Activated naive CD4-positive, alpha-beta T cell treated with anti-CD3 and anti-CD28 coated beads for 36 hours (primary cell): ENCODE measurements at regions not wholly inside any gene's neighbourhood (a gene's known extent, or its start where the extent isn't known, plus 50 kb on each side); places are given as distances from the start of the nearest gene placed in this dataset.

ENCODE experiments used
- CTCF ChIA-PET: fragments of 350-600 bp; sonication (Branson Sonifier 250); formaldehyde crosslinking; loops from one replicate; lab custom pipeline; 2021; ENCODE audit warnings: antibody characterized with exemption; lab: Charles Lee
- DNase-seq: peaks from one replicate; pipeline ENCODE4 v3.0.0-alpha.2; 2020
- H3K27ac Mint-ChIP-seq: one replicate; pipeline ENCODE4 v1.8.0; 2021; ENCODE audit warnings: mild to moderate bottlenecking, mixed read lengths
- H3K27me3 Mint-ChIP-seq: one replicate; pipeline ENCODE4 v1.8.0; 2021; ENCODE audit warnings: low read depth, mixed read lengths
- H3K36me3 Mint-ChIP-seq: one replicate; pipeline ENCODE4 v1.8.0; 2021; ENCODE audit warnings: low read depth, mixed read lengths
- H3K4me1 Mint-ChIP-seq: one replicate; pipeline ENCODE4 v1.8.0; 2021; ENCODE audit warnings: low read depth, mixed read lengths
- H3K4me3 Mint-ChIP-seq: one replicate; pipeline ENCODE4 v1.8.0; 2021; ENCODE audit warnings: mild to moderate bottlenecking, moderate library complexity, mixed read lengths
- H3K9me3 Mint-ChIP-seq: one replicate; pipeline ENCODE4 v1.8.0; 2021; ENCODE audit warnings: mixed read lengths
- intact Hi-C: fragments of 100-400 bp; cut with micrococcal nuclease; formaldehyde crosslinking; loops from one replicate; pipeline ENCODE4 v1.15.1; 2023

- no peaks in the 10 kb centered on the region for H3K4me1 Mint-ChIP-seq
These were observed 718.5 kb upstream of the ZNF608 start for GRCh38 chr5:125464847-125465432.

GRCh38 chr5:125465703-125466102 is 719.3 kb upstream of the ZNF608 start:
- Mint-ChIP-seq H3K4me1 (no peaks in the 10 kb centered on the region), H3K27ac (no peak overlapping the region), H3K9me3 (peaks cover 2% of the 10 kb centered on the region), H3K4me3 (no peak overlapping the region), H3K27me3 (no peaks in the 10 kb centered on the region), H3K36me3 (no peaks in the 10 kb centered on the region)
- intact Hi-C loops: no loop called here
- no peak for DNase-seq
- CTCF ChIA-PET: no interaction called here

More at GRCh38 chr5:125464847-125465432, 718.5 kb upstream of the ZNF608 start:
- peaks cover 2% of the 10 kb centered on the region for H3K9me3 Mint-ChIP-seq
- H3K4me3 Mint-ChIP-seq: no peak overlapping the region
- H3K27ac Mint-ChIP-seq: no peak overlapping the region
- no peak for DNase-seq
- H3K36me3 Mint-ChIP-seq: no peaks in the 10 kb centered on the region
- intact Hi-C loops: no loop called here
- CTCF ChIA-PET: no interaction called here
- no peaks in the 10 kb centered on the region for H3K27me3 Mint-ChIP-seq

GRCh38 chr5:125467222-125467621 is 720.8 kb upstream of the ZNF608 start:
- CTCF ChIA-PET: no interaction called here
- intact Hi-C loops: no loop called here
- DNase-seq: no peak
- no peaks in the 10 kb centered on the region for H3K36me3 Mint-ChIP-seq
- no peak overlapping the region for H3K4me3 Mint-ChIP-seq
- no peaks in the 10 kb centered on the region for H3K27me3 Mint-ChIP-seq
- H3K4me1 Mint-ChIP-seq: no peaks in the 10 kb centered on the region
- H3K27ac Mint-ChIP-seq: no peak overlapping the region
- H3K9me3 Mint-ChIP-seq: peaks cover 2% of the 10 kb centered on the region

GRCh38 chr5:125470280-125470902 is 724.0 kb upstream of the ZNF608 start:
- H3K36me3 Mint-ChIP-seq: no peaks in the 10 kb centered on the region
- no peaks in the 10 kb centered on the region for H3K4me1 Mint-ChIP-seq
- no peaks in the 10 kb centered on the region for H3K27me3 Mint-ChIP-seq
- no peak overlapping the region for H3K27ac Mint-ChIP-seq
- no peak for DNase-seq
- H3K4me3 Mint-ChIP-seq: no peak overlapping the region
- peaks cover 4% of the 10 kb centered on the region for H3K9me3 Mint-ChIP-seq
- CTCF ChIA-PET: interaction anchor here (0.6 kb wide), 1 partner anchor 1323 kb away, joined by 3 read pairs; no protein-coding TSS in a partner anchor
- intact Hi-C loops: no loop called here

- CTCF ChIA-PET: no interaction called here
- no peak for DNase-seq
- peaks cover 2% of the 10 kb centered on the region for H3K9me3 Mint-ChIP-seq
- intact Hi-C loops: no loop called here
- H3K36me3 Mint-ChIP-seq: no peaks in the 10 kb centered on the region
- H3K27ac Mint-ChIP-seq: no peak overlapping the region
- no peaks in the 10 kb centered on the region for H3K27me3 Mint-ChIP-seq
- H3K4me1 Mint-ChIP-seq: no peaks in the 10 kb centered on the region
- no peak overlapping the region for H3K4me3 Mint-ChIP-seq
These were observed 730.6 kb upstream of the ZNF608 start for GRCh38 chr5:125476901-125477585.

GRCh38 chr5:125477586-125477975 is 731.1 kb upstream of the ZNF608 start:
- Mint-ChIP-seq H3K4me3 (no peak overlapping the region), H3K27ac (no peak overlapping the region), H3K36me3 (no peaks in the 10 kb centered on the region), H3K4me1 (no peaks in the 10 kb centered on the region), H3K27me3 (no peaks in the 10 kb centered on the region), H3K9me3 (peaks cover 2% of the 10 kb centered on the region)
- CTCF ChIA-PET: no interaction called here
- no peak for DNase-seq
- intact Hi-C loops: no loop called here

GRCh38 chr5:125478599-125478998 is 732.2 kb upstream of the ZNF608 start:
- Mint-ChIP-seq H3K9me3 (peaks cover 2% of the 10 kb centered on the region), H3K4me3 (no peak overlapping the region), H3K27me3 (no peaks in the 10 kb centered on the region)

GRCh38 chr5:125480911-125481310 is 734.5 kb upstream of the ZNF608 start:
- CTCF ChIA-PET: no interaction called here
- no peaks in the 10 kb centered on the region for H3K36me3 Mint-ChIP-seq
- intact Hi-C loops: no loop called here
- H3K27me3 Mint-ChIP-seq: no peaks in the 10 kb centered on the region
- no peak overlapping the region for H3K27ac Mint-ChIP-seq
- no peaks in the 10 kb centered on the region for H3K9me3 Mint-ChIP-seq
- no peaks in the 10 kb centered on the region for H3K4me1 Mint-ChIP-seq
- DNase-seq: no peak
- no peak overlapping the region for H3K4me3 Mint-ChIP-seq

More at GRCh38 chr5:125478599-125478998, 732.2 kb upstream of the ZNF608 start:
- Mint-ChIP-seq H3K36me3 (no peaks in the 10 kb centered on the region), H3K4me1 (no peaks in the 10 kb centered on the region), H3K27ac (no peak overlapping the region)
- CTCF ChIA-PET: no interaction called here
- intact Hi-C loops: no loop called here
- DNase-seq: no peak

- Mint-ChIP-seq H3K4me3 (no peak overlapping the region), H3K36me3 (no peaks in the 10 kb centered on the region), H3K27ac (no peak overlapping the region), H3K9me3 (peaks cover 2% of the 10 kb centered on the region), H3K4me1 (no peaks in the 10 kb centered on the region), H3K27me3 (no peaks in the 10 kb centered on the region)
- DNase-seq: no peak
- intact Hi-C loops: no loop called here
- CTCF ChIA-PET: no interaction called here
These were observed 735.3 kb upstream of the ZNF608 start for GRCh38 chr5:125481506-125482465.

GRCh38 chr5:125483609-125484008 is 737.2 kb upstream of the ZNF608 start:
- CTCF ChIA-PET: no interaction called here
- no peaks in the 10 kb centered on the region for H3K4me1 Mint-ChIP-seq
- no peak overlapping the region for H3K27ac Mint-ChIP-seq
- no peaks in the 10 kb centered on the region for H3K27me3 Mint-ChIP-seq
- peaks cover 3% of the 10 kb centered on the region for H3K9me3 Mint-ChIP-seq
- intact Hi-C loops: no loop called here
- no peak overlapping the region for H3K4me3 Mint-ChIP-seq
- no peak for DNase-seq
- no peaks in the 10 kb centered on the region for H3K36me3 Mint-ChIP-seq

GRCh38 chr5:125484272-125484741 is 737.9 kb upstream of the ZNF608 start:
- Mint-ChIP-seq H3K9me3 (peaks cover 4% of the 10 kb centered on the region), H3K4me3 (no peak overlapping the region), H3K27me3 (no peaks in the 10 kb centered on the region), H3K36me3 (no peaks in the 10 kb centered on the region), H3K27ac (no peak overlapping the region), H3K4me1 (no peaks in the 10 kb centered on the region)
- intact Hi-C loops: no loop called here
- DNase-seq: no peak
- CTCF ChIA-PET: no interaction called here
